ENCODE measurements at regions not wholly inside any gene's neighbourhood (a gene's known extent, or its start where the extent isn't known, plus 50 kb on each side); places are given as distances from the start of the nearest gene placed in this dataset.

- Mint-ChIP-seq H3K9me3 (ENCODE audit: unreplicated experiment) (no peaks in the 10 kb centered on the region), H3K4me1 (ENCODE audit: unreplicated experiment) (no peaks in the 10 kb centered on the region), H3K27ac (ENCODE audit: unreplicated experiment) (no peak overlapping the region), H3K36me3 (ENCODE audit: low read depth, unreplicated experiment) (no peaks in the 10 kb centered on the region), H3K27me3 (ENCODE audit: unreplicated experiment) (no peaks in the 10 kb centered on the region), H3K4me3 (ENCODE audit: unreplicated experiment) (no peak overlapping the region)
- TF ChIP-seq, protein P1, sequence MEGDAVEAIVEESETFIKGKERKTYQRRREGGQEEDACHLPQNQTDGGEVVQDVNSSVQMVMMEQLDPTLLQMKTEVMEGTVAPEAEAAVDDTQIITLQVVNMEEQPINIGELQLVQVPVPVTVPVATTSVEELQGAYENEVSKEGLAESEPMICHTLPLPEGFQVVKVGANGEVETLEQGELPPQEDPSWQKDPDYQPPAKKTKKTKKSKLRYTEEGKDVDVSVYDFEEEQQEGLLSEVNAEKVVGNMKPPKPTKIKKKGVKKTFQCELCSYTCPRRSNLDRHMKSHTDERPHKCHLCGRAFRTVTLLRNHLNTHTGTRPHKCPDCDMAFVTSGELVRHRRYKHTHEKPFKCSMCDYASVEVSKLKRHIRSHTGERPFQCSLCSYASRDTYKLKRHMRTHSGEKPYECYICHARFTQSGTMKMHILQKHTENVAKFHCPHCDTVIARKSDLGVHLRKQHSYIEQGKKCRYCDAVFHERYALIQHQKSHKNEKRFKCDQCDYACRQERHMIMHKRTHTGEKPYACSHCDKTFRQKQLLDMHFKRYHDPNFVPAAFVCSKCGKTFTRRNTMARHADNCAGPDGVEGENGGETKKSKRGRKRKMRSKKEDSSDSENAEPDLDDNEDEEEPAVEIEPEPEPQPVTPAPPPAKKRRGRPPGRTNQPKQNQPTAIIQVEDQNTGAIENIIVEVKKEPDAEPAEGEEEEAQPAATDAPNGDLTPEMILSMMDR (IDR thresholded peaks at IDR 0.05; ENCODE audit: unreplicated experiment): no peak
- no peak for DNase-seq (ENCODE audit: low spot score)
These were observed 489.5 kb downstream of the GATA3 start for GRCh38 chr10:8544057-8544380.

- TF ChIP-seq, protein P1 (IDR thresholded peaks at IDR 0.05; ENCODE audit: unreplicated experiment): no peak
- Mint-ChIP-seq H3K4me3 (ENCODE audit: unreplicated experiment) (no peak overlapping the region), H3K36me3 (ENCODE audit: low read depth, unreplicated experiment) (no peaks in the 10 kb centered on the region), H3K9me3 (ENCODE audit: unreplicated experiment) (no peaks in the 10 kb centered on the region), H3K27ac (ENCODE audit: unreplicated experiment) (no peak overlapping the region), H3K27me3 (ENCODE audit: unreplicated experiment) (no peaks in the 10 kb centered on the region), H3K4me1 (ENCODE audit: unreplicated experiment) (no peaks in the 10 kb centered on the region)
- no peak for DNase-seq (ENCODE audit: low spot score)
These were observed 490.0 kb downstream of the GATA3 start for GRCh38 chr10:8544500-8544899.

- no peaks in the 10 kb centered on the region for H3K9me3 Mint-ChIP-seq (ENCODE audit: unreplicated experiment)
- no peaks in the 10 kb centered on the region for H3K36me3 Mint-ChIP-seq (ENCODE audit: low read depth, unreplicated experiment)
- TF ChIP-seq, protein P1 (IDR thresholded peaks at IDR 0.05; ENCODE audit: unreplicated experiment): no peak
- H3K27ac Mint-ChIP-seq (ENCODE audit: unreplicated experiment): no peak overlapping the region
- no peak overlapping the region for H3K4me3 Mint-ChIP-seq (ENCODE audit: unreplicated experiment)
- H3K4me1 Mint-ChIP-seq (ENCODE audit: unreplicated experiment): no peaks in the 10 kb centered on the region
- no peak for DNase-seq (ENCODE audit: low spot score)
- peaks cover 3% of the 10 kb centered on the region for H3K27me3 Mint-ChIP-seq (ENCODE audit: unreplicated experiment)
These were observed 500.1 kb downstream of the GATA3 start for GRCh38 chr10:8554574-8554973.

GRCh38 chr10:8556321-8556720 is 501.8 kb downstream of the GATA3 start:
- H3K27me3 Mint-ChIP-seq (ENCODE audit: unreplicated experiment): peaks cover 3% of the 10 kb centered on the region
- H3K9me3 Mint-ChIP-seq (ENCODE audit: unreplicated experiment): no peaks in the 10 kb centered on the region
- no peaks in the 10 kb centered on the region for H3K4me1 Mint-ChIP-seq (ENCODE audit: unreplicated experiment)
- DNase-seq (ENCODE audit: low spot score): no peak
- no peak overlapping the region for H3K27ac Mint-ChIP-seq (ENCODE audit: unreplicated experiment)
- no peak overlapping the region for H3K4me3 Mint-ChIP-seq (ENCODE audit: unreplicated experiment)
- TF ChIP-seq, protein P1 (IDR thresholded peaks at IDR 0.05; ENCODE audit: unreplicated experiment): no peak
- no peaks in the 10 kb centered on the region for H3K36me3 Mint-ChIP-seq (ENCODE audit: low read depth, unreplicated experiment)

DNA sequence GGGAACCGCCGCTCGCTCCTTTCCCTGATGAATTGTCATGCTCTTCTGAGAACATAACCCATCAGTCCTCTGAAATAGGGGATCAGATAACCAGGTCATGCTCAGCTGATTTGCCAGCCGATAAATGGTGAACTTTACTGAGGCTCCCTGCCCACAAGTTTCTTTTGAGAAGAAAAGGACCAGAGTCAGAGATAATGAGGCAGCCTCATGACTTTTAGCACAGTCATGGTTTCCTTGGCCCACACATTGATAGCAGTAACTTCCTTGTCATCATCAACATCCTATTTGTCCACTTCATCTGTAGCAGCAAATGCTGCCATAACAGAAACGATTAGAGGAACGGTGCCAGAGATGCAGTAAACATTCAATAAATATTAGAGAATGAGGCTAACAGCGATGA is 509.0 kb downstream of the GATA3 start:
- Mint-ChIP-seq H3K4me1 (ENCODE audit: unreplicated experiment) (no peaks in the 10 kb centered on the region), H3K9me3 (ENCODE audit: unreplicated experiment) (no peaks in the 10 kb centered on the region), H3K36me3 (ENCODE audit: low read depth, unreplicated experiment) (no peaks in the 10 kb centered on the region), H3K27ac (ENCODE audit: unreplicated experiment) (no peak overlapping the region), H3K27me3 (ENCODE audit: unreplicated experiment) (no peaks in the 10 kb centered on the region), H3K4me3 (ENCODE audit: unreplicated experiment) (no peak overlapping the region)
- no peak for DNase-seq (ENCODE audit: low spot score)
- TF ChIP-seq, protein P1 (IDR thresholded peaks at IDR 0.05; ENCODE audit: unreplicated experiment): no peak
